ENCODE measurements at regions not wholly inside any gene's neighbourhood (a gene's known extent, or its start where the extent isn't known, plus 50 kb on each side); places are given as distances from the start of the nearest gene placed in this dataset.

DNA sequence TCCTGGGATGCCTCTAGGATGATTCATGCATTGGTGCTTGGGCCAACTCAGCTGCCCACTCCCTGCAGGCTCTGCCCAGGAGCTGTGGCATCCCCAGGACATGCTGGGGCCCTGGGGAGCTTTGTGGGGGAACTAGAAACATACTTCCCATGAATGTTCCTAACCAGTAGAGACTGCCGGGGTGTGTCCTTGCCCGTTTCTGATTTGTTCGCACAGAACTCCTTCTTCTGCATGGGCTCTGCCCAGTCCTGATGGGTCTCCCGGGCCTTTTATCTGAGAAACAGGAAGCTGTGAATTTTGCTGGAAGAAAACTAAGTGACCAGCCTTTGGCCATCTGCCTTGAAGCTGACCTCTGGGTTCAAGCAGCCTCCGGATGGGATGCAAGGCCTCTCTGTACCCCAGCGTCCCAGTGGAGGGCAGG lies 71.6 kb upstream of the RNU6ATAC start:
- Histone ChIP-seq H3K27ac (replicated peaks) (no peak overlapping the region), H3K9me3 (replicated peaks) (no peaks in the 10 kb centered on the region), H3K36me3 (no peaks in the 10 kb centered on the region), H3K27me3 (ENCODE audit: low read depth) (peaks cover 32% of the 10 kb centered on the region), H3K4me1 (peaks cover 27% of the 10 kb centered on the region), H3K4me3 (no peak overlapping the region)
- intact Hi-C loops (cut with micrococcal nuclease) = no loop called here
- TF ChIP-seq, protein P1, sequence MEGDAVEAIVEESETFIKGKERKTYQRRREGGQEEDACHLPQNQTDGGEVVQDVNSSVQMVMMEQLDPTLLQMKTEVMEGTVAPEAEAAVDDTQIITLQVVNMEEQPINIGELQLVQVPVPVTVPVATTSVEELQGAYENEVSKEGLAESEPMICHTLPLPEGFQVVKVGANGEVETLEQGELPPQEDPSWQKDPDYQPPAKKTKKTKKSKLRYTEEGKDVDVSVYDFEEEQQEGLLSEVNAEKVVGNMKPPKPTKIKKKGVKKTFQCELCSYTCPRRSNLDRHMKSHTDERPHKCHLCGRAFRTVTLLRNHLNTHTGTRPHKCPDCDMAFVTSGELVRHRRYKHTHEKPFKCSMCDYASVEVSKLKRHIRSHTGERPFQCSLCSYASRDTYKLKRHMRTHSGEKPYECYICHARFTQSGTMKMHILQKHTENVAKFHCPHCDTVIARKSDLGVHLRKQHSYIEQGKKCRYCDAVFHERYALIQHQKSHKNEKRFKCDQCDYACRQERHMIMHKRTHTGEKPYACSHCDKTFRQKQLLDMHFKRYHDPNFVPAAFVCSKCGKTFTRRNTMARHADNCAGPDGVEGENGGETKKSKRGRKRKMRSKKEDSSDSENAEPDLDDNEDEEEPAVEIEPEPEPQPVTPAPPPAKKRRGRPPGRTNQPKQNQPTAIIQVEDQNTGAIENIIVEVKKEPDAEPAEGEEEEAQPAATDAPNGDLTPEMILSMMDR (IDR thresholded peaks at IDR 0.05; ENCODE audit: borderline replicate concordance) = no peak
- DNase-seq = no peak

DNA sequence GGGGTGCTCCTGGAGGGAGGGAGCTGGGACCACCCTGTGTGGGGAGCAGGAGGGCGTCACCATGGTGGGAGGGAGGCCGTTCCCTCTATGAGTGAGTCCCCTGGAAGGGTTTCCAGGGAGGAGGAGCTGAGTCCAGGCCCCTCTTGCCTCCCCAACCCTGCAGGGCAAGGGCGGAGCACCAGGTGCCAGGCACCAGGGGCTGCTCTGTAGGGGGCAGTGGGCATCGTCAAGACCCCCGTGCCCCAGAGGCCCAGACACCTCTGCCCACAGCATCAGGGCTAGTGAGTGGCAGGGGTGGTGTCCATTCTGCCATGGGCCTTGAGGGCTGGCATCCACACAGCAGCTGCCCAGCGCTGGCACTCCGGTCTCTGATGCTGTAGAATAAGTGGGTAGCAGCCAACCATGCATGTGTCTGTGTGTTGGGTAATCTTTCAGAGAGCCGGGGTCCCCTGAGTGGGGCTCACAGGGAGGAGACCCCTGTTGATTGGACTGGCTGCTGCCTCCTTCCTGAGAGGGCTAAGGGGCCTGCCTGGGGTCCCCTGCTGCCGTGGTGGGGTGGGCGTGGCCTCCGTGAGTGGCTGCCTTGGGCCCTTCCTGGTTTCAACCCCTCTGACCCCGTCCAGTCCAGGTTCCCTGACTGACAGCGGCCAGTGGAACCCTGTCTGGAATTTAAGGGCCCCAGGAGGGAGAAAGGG lies 72.7 kb upstream of the RNU6ATAC start:
- Histone ChIP-seq H3K36me3 (no peaks in the 10 kb centered on the region), H3K9me3 (replicated peaks) (no peaks in the 10 kb centered on the region), H3K4me3 (no peak overlapping the region), H3K4me1 (peaks cover 17% of the 10 kb centered on the region), H3K27ac (replicated peaks) (no peak overlapping the region), H3K27me3 (ENCODE audit: low read depth) (peaks cover 40% of the 10 kb centered on the region)
- TF ChIP-seq, protein P1 (IDR thresholded peaks at IDR 0.05; ENCODE audit: borderline replicate concordance) = no peak
- intact Hi-C loops (cut with micrococcal nuclease) = no loop called here
- DNase-seq = no peak

DNA sequence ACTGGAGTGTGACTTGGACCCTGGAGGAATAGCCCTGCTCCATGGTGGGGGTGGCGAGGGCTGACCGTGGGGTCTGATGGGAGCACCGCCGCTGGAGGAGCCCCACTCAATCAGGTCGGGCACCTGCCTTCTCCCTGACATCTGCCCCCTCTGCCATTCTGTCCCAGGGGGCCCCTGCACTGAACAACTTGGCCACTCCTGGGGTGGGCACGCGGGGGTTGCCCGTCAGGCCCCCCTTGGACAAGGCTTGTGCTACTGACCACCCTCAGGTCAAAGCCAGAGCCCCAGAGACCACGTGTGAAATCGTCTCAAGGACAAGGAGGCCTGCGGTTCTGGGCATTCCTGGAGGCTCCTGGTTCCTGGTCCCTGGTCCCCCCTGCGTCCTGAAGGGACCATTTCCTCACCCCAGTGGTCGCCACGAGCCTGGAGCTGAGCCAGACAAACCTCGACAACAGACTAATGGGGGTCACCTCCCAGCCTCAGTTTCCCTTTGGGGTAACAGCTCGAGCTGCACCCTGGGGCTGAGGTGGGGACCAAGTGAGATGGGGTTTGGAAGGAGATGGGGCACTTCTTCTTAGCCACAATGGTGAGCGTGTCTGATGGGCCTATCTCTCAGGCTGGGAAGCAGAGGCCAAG lies 73.4 kb upstream of the RNU6ATAC start:
- TF ChIP-seq, protein P1 (IDR thresholded peaks at IDR 0.05; ENCODE audit: borderline replicate concordance) = no peak
- Histone ChIP-seq H3K4me3 (no peak overlapping the region), H3K27me3 (ENCODE audit: low read depth) (peaks cover 47% of the 10 kb centered on the region), H3K36me3 (no peaks in the 10 kb centered on the region), H3K27ac (replicated peaks) (no peak overlapping the region), H3K9me3 (replicated peaks) (no peaks in the 10 kb centered on the region), H3K4me1 (peaks cover 17% of the 10 kb centered on the region)
- intact Hi-C loops (cut with micrococcal nuclease) = no loop called here
- no peak for DNase-seq

DNA sequence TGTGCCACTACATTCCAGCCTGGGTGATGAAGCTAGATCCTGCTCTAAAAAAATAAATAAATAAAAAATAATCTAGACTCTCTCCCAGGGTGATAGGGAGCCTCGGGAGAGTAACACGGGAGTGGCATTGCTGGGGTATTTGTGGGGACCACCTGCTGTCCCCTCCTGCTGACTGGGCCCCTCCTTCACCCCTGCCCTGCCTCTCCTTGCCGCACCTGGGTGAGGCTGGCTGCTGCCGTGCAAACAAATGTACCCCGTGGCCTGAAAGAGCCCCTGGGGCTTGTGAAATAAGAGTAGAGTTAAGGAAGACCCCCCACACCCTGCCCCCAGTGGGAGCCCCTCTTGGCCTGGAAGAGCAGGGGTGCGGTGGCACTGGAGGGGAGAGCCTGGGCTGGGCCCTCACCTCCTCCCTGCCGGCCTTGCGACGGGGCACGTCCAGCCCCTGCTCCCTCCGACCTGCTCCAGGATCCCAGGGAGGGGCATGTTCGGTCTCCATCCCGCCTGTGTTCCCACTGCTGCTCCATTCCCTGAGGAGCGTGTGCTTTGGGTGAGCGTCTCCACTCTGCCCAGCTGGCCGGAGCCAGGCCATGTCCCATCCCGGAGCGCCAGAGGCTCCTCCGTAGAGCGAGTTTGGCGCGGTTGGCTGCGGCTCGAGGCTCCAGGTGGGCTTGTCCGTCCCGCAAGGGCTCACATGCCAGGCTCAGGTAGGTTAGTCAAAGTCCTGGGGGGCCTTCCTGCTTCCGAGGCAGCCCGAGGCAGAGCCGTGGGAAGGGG lies 75.0 kb upstream of the RNU6ATAC start:
- intact Hi-C loops (cut with micrococcal nuclease) = no loop called here
- TF ChIP-seq, protein P1 (IDR thresholded peaks at IDR 0.05; ENCODE audit: borderline replicate concordance) = no peak
- Histone ChIP-seq H3K4me3 (no peak overlapping the region), H3K36me3 (no peaks in the 10 kb centered on the region), H3K27me3 (ENCODE audit: low read depth) (peaks cover 58% of the 10 kb centered on the region), H3K27ac (replicated peaks) (no peak overlapping the region), H3K4me1 (peaks cover 17% of the 10 kb centered on the region), H3K9me3 (replicated peaks) (no peaks in the 10 kb centered on the region)
- no peak for DNase-seq

DNA sequence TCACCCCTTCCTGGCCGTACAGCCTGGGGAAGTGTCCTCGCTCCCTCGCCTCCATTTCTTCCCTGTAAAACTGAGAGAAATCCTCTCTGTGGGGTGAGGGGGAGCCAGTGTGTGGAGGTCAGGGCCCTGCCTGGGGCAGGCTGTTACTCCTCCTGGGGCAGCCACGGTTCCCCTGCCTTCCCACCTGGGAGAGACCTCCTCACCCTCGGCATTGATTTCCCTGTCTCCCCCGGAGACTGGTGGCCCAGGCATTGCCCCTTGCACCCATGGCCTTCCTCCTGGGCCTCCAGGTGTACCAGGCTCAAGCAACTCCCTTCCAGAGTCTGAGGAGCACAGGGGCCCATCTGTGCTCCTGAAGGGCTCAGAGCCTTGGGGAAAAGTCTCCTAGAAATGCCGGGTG lies 75.6 kb upstream of the RNU6ATAC start:
- intact Hi-C loops (cut with micrococcal nuclease) = no loop called here
- TF ChIP-seq, protein P1 (IDR thresholded peaks at IDR 0.05; ENCODE audit: borderline replicate concordance) = no peak
- peaks cover 62% of the 10 kb centered on the region for H3K27me3 ChIP-seq (ENCODE audit: low read depth)

More for the DNA sequence above, 75.6 kb upstream of the RNU6ATAC start:
- no peak for DNase-seq
- H3K4me1 ChIP-seq = peaks cover 17% of the 10 kb centered on the region
- no peak overlapping the region for H3K27ac ChIP-seq (replicated peaks)
- no peaks in the 10 kb centered on the region for H3K9me3 ChIP-seq (replicated peaks)
- H3K4me3 ChIP-seq = no peak overlapping the region
- no peaks in the 10 kb centered on the region for H3K36me3 ChIP-seq
